GM23338 (cell line): ENCODE measurements at regions not wholly inside any gene's neighbourhood (a gene's known extent, or its start where the extent isn't known, plus 50 kb on each side); places are given as distances from the start of the nearest gene placed in this dataset.

Experiments used
- CTCF ChIP-seq, 2 experiments: fragments of 200-600 bp in 1 of 2; sonication (generic) in 1 of 2; conservative IDR thresholded peaks; 2 replicates each; pipeline versions ENCODE4 v1.5.1 to v1.6.1; 2016 to 2017; ENCODE audit warnings: antibody characterized with exemption in 2 of 2, low read depth in 2 of 2, mild to moderate bottlenecking in 2 of 2, moderate library complexity in 1 of 2
- EZH2phosphoT487 ChIP-seq: fragments of 200-600 bp; sonication (generic); IDR thresholded peaks from one replicate; pipeline ENCODE4 v1.8.1; 2018; ENCODE audit warnings: antibody characterized with exemption; ENCODE audit not compliant: unreplicated experiment

- TF ChIP-seq CTCF (conservative IDR thresholded peaks at IDR 0.05; ENCODE audit: low read depth in 2 of 2) (no peak), EZH2phosphoT487 (no peak)
Measured at GRCh38 chr15:69787791-69788190, 309.9 kb downstream of the TLE3 start.
